ENCODE measurements at regions not wholly inside any gene's neighbourhood (a gene's known extent, or its start where the extent isn't known, plus 50 kb on each side); places are given as distances from the start of the nearest gene placed in this dataset.

DNA sequence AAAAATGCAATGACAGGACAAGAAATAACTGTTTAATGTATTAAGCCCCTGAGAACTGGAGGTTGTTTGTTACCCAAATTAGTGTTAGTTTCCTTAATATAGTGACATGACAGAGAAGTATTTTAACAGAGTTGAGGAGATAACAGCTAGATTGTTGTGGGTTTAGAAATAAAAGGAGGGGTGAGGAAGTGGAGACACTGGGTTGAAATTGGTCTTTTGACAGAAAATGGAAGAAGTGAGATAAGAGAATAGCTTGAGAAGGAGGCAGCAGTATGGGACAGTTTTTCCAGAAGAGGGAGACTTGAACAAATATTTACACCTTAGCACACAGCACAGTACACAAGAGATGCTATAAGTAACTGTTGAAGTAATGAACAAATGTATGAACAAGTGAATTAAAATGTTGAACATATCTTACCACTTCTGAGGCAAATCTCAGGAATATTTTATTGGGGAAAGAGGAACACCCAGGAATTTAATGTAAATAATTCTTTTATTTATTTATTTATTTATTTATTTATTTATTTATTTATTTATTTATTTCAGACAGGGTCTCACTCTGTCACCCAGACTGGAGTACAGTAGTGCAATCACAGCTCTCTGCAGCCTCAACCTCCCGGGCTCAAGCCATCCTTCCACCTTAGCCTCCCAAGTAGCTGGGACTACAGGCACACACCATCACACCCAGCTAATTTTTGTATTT lies 58.0 kb upstream of the EGFL6 start:
- Histone ChIP-seq H3K27me3 (ENCODE audit: insufficient read depth, low read length, poor library complexity, severe bottlenecking) (no peaks in the 10 kb centered on the region), H3K4me2 (ENCODE audit: low read depth, low read length, poor library complexity, severe bottlenecking) (no peak overlapping the region), H3K36me3 (ENCODE audit: insufficient read depth, low read length) (no peaks in the 10 kb centered on the region), H3F3A (ENCODE audit: low read depth) (no peaks in the 10 kb centered on the region), H3K9me2 (replicated peaks; ENCODE audit: low read depth, low read length) (no peaks in the 10 kb centered on the region), H3K9ac (ENCODE audit: low read depth, low read length, poor library complexity, severe bottlenecking) (no peak overlapping the region), H4K20me1 (ENCODE audit: insufficient read depth, low read length, poor library complexity, severe bottlenecking) (no peaks in the 10 kb centered on the region), H3K4me3 (ENCODE audit: low read length, poor library complexity, severe bottlenecking) (no peak overlapping the region), H3K4me1 (ENCODE audit: insufficient read depth, low read length, poor library complexity, severe bottlenecking) (no peaks in the 10 kb centered on the region), H3K79me2 (ENCODE audit: insufficient read depth, low read length) (no peaks in the 10 kb centered on the region), H2AFZ (ENCODE audit: low read length) (no peak overlapping the region), H3K9me3 (ENCODE audit: insufficient read depth, low read depth, low read length) (no peaks in the 10 kb centered on the region)
- TF ChIP-seq, protein P1, sequence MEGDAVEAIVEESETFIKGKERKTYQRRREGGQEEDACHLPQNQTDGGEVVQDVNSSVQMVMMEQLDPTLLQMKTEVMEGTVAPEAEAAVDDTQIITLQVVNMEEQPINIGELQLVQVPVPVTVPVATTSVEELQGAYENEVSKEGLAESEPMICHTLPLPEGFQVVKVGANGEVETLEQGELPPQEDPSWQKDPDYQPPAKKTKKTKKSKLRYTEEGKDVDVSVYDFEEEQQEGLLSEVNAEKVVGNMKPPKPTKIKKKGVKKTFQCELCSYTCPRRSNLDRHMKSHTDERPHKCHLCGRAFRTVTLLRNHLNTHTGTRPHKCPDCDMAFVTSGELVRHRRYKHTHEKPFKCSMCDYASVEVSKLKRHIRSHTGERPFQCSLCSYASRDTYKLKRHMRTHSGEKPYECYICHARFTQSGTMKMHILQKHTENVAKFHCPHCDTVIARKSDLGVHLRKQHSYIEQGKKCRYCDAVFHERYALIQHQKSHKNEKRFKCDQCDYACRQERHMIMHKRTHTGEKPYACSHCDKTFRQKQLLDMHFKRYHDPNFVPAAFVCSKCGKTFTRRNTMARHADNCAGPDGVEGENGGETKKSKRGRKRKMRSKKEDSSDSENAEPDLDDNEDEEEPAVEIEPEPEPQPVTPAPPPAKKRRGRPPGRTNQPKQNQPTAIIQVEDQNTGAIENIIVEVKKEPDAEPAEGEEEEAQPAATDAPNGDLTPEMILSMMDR (conservative IDR thresholded peaks at IDR 0.05; ENCODE audit: low read length) = no peak
- no peak for TF ChIP-seq EZH2phosphoT487 (IDR thresholded peaks at IDR 0.05; ENCODE audit: borderline replicate concordance)

DNA sequence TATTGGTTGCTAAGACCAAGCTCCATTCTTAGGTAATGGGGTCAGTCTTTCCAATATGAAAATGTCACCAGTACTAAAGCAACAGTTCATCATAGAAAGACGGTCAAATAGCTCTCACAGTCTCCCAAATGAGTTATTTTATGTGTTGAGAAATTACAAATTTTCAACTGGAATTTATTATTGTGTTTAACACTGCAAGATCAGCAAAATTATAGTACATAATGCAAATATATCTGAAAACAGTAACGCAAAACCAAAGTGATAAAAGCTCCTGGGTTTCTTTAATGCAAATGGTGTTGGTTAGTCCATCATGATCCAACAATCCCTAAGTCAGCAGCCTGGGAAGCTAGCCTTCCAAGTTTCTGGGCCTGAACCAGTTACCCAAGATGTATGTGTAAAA lies 61.5 kb upstream of the EGFL6 start:
- TF ChIP-seq EZH2phosphoT487 (IDR thresholded peaks at IDR 0.05; ENCODE audit: borderline replicate concordance) = no peak
- TF ChIP-seq, protein P1 (conservative IDR thresholded peaks at IDR 0.05; ENCODE audit: low read length) = no peak

GRCh38 chrX:13506574-13506973 lies 62.8 kb upstream of the EGFL6 start:
- H2AFZ ChIP-seq (ENCODE audit: low read length) = peak overlapping the region; percentile 49; the same call in 1 of the 2 replicates
- no peaks in the 10 kb centered on the region for H3K9me3 ChIP-seq (ENCODE audit: insufficient read depth, low read depth, low read length)
- no peaks in the 10 kb centered on the region for H3K4me1 ChIP-seq (ENCODE audit: insufficient read depth, low read length, poor library complexity, severe bottlenecking)
- H3K79me2 ChIP-seq (ENCODE audit: insufficient read depth, low read length) = no peaks in the 10 kb centered on the region
- H3K27me3 ChIP-seq (ENCODE audit: insufficient read depth, low read length, poor library complexity, severe bottlenecking) = no peaks in the 10 kb centered on the region
- no peaks in the 10 kb centered on the region for H3K36me3 ChIP-seq (ENCODE audit: insufficient read depth, low read length)
- no peak overlapping the region for H3K4me3 ChIP-seq (ENCODE audit: low read length, poor library complexity, severe bottlenecking)
- H3K9ac ChIP-seq (ENCODE audit: low read depth, low read length, poor library complexity, severe bottlenecking) = no peak overlapping the region
- H3K4me2 ChIP-seq (ENCODE audit: low read depth, low read length, poor library complexity, severe bottlenecking) = peak overlapping the region; percentile 34
- no peak for TF ChIP-seq EZH2phosphoT487 (IDR thresholded peaks at IDR 0.05; ENCODE audit: borderline replicate concordance)
- TF ChIP-seq, protein P1 (conservative IDR thresholded peaks at IDR 0.05; ENCODE audit: low read length) = peak; percentile 73
- no peaks in the 10 kb centered on the region for H3K9me2 ChIP-seq (replicated peaks; ENCODE audit: low read depth, low read length)
- no peaks in the 10 kb centered on the region for H4K20me1 ChIP-seq (ENCODE audit: insufficient read depth, low read length, poor library complexity, severe bottlenecking)
- H3F3A ChIP-seq (ENCODE audit: low read depth) = no peaks in the 10 kb centered on the region

More for the DNA sequence above, 61.5 kb upstream of the EGFL6 start:
- Histone ChIP-seq H3K4me3 (ENCODE audit: low read length, poor library complexity, severe bottlenecking) (no peak overlapping the region), H3K9me3 (ENCODE audit: insufficient read depth, low read depth, low read length) (no peaks in the 10 kb centered on the region), H4K20me1 (ENCODE audit: insufficient read depth, low read length, poor library complexity, severe bottlenecking) (no peaks in the 10 kb centered on the region), H3K9ac (ENCODE audit: low read depth, low read length, poor library complexity, severe bottlenecking) (no peak overlapping the region), H3K9me2 (replicated peaks; ENCODE audit: low read depth, low read length) (no peaks in the 10 kb centered on the region), H3K4me2 (ENCODE audit: low read depth, low read length, poor library complexity, severe bottlenecking) (no peak overlapping the region), H3K4me1 (ENCODE audit: insufficient read depth, low read length, poor library complexity, severe bottlenecking) (no peaks in the 10 kb centered on the region), H3F3A (ENCODE audit: low read depth) (no peaks in the 10 kb centered on the region), H2AFZ (ENCODE audit: low read length) (no peak overlapping the region), H3K36me3 (ENCODE audit: insufficient read depth, low read length) (no peaks in the 10 kb centered on the region), H3K79me2 (ENCODE audit: insufficient read depth, low read length) (no peaks in the 10 kb centered on the region), H3K27me3 (ENCODE audit: insufficient read depth, low read length, poor library complexity, severe bottlenecking) (no peaks in the 10 kb centered on the region)

Data from Loucy (cell line).